Astrocyte of the hippocampus (primary cell): ENCODE measurements at regions not wholly inside any gene's neighbourhood (a gene's known extent, or its start where the extent isn't known, plus 50 kb on each side); places are given as distances from the start of the nearest gene placed in this dataset.
"Not testable (repeated sequence)": the region's sequence is repeated elsewhere in the genome, so short reads cannot be mapped to it uniquely, and the experiment has no call there.

ENCODE experiments used
- DNase-seq: peaks from one replicate; pipeline ENCODE4 v3.0.0; 2011; ENCODE audit warnings: low read depth, low spot score

DNA sequence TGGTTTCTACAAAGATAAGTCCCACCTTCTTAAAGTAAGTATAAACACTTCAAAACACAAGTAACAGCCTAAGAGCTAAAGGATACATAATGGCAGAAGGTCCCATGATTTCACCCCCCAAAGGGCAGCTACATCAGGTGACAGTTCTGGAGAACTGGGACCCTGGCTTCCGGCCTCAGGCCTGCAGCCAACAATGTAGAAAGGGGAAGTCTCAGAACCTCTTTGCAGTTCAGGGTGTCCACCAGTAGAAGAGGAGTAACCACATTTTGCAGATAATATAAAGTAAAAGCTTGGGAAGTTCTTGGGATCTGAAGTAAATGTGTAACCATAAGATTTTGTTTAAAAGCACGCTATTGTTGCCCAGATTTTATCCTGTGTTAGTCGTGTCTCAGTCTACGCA is 267.4 kb upstream of the VLDLR start:
- no peak for DNase-seq

DNA sequence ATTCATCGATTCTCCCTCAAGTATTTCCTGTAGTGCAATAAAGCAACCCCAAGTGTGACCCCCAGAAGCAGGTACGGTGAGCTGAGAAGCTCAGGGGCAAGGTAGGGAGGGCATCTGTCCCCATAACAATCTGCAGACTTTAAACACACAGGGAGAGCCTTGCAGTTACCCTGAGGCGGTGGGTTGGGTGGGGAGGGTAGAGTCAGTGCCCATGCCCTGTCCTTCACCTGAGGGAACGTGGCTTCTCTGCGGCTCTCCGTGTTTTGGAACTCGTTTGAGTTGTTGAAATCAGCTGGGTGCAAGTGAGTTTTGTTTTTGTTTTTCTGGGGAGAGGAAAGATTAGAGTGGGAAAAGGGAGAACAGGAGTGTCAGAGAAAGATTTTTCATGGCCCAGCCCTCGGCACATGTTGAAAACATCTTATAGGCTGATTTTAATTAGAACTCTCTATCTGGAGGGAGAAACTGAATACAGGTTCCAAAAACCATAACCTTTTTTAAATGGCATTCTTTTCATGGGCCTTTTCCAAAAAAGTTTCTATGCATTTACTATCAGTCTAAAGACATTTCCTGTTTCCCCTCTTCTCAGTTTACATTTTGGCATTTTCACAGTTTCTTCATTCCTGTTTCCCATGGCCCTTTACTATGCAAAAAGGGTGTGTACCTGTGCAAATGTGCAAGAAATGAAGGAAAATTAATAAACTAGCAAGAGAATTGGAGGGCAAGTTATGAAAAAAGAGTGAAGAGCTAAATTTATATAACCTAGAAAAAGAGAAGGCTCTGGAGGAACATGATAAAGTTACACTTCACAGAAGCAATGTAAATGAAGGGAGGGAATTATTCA is 266.5 kb upstream of the VLDLR start:
- no peak for DNase-seq

DNA sequence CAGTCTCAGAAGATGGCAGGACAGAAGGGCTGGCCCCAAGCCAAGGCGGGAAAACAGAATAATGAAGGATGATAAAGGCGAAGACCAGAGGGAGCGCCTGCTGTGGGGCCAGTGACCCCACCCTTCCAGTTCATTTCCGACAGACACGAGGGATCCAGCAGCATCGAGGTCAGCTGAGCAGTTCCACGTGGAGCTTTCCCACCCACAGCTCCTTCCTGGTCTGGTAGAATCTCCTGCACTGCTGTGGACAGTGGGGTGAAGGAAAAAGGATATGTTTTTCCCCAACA is 265.9 kb upstream of the VLDLR start:
- no peak for DNase-seq

DNA sequence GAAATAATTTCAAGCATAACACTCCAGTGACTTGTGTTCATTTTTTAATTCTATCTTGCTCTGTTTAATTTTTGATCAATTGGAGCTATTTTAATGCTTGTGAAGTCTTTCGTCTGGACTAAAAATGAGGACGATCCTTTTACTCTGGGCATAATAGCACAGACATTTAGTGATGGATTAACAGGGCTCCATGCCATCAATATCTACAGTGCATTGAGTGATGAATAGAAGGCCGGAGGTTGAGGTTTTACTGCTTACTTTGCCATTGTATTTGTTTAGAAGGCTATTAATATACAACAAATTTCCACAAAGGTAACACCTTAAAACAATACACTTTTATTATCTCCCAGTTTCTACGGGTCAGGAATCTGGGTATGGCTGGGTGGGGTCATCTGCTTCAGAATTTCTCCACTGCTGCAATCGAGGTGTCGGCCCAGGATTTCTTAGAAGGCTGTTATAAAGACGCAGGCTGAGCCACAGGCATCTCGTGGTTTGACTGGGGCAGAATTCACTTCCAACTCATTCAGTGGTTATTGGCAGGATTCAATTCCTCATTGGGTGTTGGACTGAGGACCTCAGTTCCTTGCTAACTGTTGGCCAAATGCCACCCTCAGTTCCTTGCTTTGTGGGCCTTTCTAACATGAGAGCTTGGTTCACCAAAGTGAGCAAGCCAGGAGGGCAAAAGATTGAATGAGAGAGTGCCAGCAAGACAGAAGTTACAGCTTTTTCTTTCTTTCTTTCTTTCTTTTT is 265.4 kb upstream of the VLDLR start:
- DNase-seq, result peak; percentile 78

DNA sequence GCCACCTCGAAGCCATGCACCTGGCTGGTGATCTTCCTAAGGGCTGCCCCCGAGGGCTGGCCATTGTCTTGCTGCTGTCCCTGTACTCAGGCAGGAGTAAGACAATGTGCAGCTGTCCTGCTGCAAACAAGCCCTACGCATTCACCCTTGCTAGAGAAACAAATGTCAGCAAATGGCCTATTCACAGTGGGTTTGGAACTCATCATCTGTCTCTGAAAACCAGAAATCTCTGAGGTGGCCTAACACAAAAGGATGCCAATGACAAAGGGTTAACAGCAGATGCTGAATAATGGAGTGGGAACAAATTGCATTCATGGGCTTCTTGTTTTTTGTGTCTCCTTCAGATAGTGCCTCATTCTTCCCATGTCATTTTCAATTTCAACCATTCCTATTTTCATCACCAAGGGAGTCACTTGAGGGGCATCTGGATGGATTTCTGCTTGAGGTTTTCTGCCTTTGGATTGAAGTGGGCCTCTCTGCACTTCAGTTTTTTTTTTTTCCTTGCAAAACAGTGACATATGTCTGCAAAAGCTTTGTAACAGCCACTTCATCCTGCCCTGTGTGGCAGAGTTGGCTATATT is 261.6 kb upstream of the VLDLR start:
- no peak for DNase-seq

DNA sequence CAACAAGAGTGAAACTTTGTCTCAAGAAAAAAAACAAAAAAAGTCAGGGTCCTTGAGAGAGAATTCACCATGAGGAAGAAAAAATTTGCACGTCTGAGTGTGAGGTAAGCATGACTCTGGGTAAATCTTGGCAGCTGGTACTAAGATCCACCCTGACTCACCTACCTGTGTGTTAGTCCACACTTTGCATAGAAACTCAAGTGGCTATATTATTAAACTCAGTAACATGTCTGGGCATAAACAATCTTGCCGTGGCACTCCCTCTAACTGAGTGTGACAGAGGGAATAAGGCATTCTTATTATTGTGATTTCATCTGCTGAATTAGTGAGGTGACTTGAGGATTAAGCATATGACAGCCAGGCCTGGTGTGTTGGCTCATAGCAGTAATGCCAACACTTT is 259.4 kb upstream of the VLDLR start:
- DNase-seq, result no peak

DNA sequence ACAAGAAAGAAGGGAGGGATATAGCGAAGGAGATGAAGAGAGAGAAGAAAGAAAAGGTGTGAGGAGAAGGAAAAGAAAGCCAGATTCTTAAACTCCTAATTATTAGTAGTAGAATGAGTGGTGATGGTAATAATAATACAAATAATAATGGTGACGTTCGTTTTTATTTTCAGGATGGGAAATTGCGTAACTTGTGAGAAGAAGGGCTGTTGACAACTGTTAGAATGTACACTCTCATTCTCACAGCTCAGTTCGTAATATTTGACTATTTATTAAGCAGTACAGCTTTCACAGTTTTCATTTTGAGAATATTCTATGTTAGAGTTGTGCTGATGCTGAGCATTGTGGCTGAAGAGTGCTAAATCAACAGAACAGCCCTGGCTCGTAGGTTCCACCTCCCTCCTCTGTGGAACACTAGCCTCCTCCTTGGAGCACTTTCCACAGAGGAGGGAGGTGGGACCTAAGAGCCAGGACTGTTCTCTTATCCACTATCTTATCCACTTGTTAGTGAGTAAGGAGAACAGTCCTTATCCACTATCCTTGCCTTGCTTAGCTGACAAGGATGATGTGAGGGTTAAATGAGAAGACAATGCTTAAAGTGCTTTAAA is 258.3 kb upstream of the VLDLR start:
- DNase-seq, result no peak

DNA sequence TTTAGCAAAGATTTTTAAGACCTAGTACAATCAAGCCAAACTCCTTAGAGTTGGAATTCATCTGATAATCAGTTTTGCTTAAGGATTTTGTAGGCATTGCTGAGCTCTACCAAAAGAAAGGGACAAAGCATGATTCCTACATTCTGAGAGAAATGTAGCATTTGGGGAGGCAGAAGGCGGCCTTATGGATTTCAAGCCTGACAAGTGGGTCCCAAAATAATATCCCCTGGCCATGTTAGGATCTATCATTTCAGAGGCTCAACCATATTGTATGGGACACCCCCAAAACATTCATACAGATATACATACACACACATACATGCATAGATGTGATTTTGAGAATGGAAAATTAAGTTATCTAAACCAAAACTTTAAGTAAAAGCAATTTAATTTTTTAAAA is 257.8 kb upstream of the VLDLR start:
- DNase-seq, result no peak

DNA sequence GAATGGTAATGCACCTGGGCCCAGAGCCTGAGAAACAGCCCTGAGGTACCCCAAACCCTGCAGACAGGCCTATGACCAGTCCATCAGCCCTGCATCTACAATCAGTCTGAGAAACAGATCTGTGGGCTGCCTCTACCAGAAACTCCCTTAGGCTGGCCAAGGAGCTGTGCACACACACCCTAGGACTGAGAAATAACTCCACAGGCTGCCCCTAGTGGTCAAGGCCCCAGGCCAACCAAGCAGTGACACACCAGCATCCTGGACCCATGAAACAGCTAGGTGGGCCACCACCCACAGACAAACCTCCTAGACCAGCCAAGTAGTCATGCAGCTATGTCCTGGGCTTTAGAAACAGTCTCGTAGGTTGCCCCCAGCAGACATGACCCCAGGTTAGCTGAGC is 253.6 kb upstream of the VLDLR start:
- no peak for DNase-seq

DNA sequence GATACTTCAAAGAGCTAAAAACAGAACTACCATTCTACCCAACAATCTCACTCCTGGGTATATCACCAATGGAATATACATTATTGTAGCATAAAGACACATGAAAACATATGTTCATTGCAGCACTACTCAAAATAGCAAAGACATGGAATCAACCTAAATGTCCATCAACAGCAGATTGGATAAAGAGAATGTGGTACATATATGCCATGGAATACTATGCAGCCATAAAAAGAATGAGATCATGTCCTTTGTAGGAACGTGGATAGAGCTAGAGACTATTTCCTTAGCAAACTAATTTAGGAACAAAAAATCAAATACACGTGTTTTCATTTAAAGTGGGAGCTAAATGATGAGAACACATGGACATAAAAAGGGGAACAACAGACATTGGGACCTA is 247.9 kb upstream of the VLDLR start:
- DNase-seq, result no peak

DNA sequence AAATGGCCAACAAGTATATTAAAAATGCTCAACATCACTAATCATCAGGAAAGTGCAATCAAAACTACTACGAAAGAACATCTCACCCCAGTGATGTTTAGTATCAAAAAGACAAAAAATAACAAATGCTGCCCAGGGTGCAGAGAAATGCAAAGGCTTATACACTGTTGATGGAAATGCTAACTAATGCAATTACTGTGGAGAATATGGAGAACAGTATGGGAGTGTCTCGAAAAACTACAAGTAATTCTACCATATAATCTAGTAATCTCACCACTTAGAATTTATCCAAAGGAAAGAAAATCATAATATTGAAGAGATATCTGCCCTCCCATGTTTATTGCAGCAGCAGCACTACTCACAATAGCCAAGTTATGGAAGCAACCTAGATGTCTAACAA is 246.5 kb upstream of the VLDLR start:
- no peak for DNase-seq

DNA sequence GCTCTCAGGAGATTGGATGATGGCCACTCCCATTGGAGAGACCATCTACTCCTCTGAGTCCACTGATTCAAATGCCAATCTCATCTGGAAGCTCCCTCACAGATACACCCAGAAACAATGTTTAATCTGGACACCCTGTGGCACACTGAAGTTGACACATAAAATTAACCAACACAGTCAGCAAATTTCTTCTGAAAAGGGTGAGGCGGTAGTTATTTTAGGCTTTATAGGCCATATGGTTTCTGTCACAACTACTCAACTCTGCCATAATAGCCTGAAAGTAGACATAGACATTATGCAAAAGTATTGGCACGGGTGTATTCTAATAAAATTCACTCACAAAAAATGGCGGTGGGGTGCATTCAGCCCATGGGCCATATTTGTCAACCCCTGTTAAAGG is 244.5 kb upstream of the VLDLR start:
- no peak for DNase-seq

DNA sequence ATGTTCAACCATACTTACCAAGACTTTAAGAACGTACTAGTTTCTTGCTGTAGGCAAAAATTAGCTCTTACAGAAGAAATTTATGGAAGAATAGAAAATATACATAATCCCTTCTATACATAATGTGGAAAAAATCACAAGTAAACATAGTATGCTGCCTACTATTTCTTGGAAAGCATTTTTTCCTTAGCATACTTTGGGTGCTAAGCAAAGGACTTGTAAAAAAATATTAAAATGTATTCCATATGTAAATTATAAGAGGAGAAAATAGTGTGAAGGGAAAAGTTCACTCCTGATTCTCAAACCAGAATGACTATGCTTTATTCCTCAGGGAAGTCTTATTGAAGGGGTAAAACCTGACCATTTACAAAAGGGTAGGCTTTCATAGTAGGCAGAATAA is 243.8 kb upstream of the VLDLR start:
- DNase-seq, result no peak

DNA sequence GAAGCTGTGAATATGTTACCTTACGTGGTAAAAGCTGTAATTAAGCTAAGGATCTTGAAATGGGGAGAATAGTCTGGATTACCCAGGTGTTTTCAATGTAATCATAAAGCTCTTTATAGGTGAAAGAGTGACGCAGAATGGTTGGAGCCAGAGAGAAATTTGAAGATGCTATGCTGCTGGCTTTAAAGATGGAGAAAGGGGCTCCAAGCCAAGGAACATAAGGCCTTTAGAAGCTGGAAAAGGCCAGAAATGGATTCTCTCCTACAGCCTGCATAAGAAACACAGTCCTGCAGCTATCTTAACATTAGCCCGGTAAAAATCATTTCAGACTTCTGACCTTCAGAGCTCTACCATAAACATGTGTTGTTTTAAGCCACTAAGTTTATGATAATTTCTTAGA is 243.3 kb upstream of the VLDLR start:
- no peak for DNase-seq

DNA sequence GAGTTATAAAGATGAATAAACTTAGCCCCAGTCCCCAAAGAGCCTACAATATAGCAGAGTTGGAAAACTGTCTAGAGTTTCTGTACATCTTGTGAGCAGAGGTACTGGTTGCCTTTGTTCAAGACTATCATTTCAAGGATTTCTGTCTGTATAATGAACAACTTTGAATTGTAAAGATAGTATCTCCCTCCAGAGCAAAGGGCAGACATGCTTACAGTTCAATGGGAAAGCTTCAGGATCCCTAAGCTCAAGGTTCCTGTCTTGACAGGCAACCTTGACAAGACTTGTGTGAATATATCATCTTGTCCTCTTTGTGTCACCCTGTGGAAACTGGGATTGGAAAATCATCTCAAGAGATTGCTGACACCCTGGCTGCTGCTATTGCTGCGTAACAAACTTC is 242.8 kb upstream of the VLDLR start:
- DNase-seq, result no peak

DNA sequence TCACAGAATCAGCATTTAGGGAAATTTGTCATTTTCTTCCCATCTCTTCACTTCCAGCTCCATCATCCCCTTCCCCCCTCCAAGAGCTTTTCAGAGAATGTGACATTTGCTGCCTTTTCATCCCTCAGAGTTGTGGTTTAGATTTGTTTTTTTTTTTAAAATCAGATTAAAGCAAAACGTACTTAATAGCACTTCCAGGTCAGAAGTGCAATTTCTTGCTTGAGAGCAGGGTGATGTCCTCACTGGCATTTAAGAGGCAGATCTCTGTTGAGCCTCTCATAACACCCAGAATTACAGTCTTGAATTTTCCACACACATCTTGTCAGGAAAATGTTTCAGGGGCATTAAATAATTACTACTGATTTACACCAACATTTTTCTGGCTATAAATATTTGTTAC is 236.8 kb upstream of the VLDLR start:
- peak; percentile 16 for DNase-seq

DNA sequence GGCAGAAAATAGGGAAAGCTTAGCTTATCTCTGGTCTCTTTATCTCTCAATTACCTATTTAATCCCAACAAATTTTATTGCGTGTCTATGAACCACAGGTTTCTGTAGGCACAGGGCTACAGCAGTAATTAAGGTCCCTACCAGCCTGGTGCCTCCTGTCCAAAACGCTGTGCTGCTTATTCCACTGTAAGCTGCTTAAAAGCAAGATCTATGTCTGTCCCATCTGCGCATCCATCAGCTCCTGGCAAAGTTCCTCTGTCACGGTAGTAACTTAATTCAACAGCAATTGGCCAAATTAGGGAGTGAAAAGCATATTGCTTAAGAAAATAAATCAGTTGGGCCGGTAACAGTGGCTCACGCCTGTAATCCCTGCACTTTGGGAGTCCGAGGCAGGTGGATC is 235.8 kb upstream of the VLDLR start:
- DNase-seq, result no peak

DNA sequence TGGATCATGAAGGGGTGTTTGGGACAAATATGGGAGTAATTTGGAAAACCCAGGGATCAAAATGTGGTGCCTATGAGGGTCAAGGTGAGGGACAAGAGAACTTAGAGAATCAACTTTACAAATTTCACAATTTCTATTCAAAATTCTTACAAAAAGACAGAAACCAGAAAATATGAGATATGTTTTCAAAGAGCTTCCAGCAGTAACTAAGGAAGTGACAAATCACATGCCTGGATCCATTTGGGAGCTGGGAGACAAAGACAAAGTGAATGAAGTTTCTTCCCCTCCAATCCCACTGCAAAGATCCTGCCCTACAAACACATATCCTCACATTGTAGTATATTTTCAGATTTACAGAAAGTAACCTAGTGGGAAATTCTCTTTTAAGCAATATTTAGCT is 235.0 kb upstream of the VLDLR start:
- no peak for DNase-seq

DNA sequence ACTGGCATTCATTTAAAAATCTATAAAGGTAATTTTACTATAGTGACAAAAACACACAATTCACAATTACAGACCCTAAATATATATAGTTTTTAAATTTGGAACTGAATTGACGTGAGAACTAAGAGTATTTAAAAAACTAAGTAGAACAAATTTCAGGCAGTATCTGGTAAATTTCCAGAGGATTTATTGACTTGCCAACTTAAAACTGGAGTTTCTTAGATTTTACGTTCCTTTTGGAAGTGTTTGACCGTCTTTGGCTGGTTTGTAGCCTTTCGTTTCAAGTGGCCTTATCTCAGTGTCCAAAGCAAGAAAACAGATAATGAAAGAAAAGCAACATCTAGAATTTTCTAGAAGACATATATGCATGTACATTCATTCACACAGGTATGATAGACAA is 234.4 kb upstream of the VLDLR start:
- no peak for DNase-seq

DNA sequence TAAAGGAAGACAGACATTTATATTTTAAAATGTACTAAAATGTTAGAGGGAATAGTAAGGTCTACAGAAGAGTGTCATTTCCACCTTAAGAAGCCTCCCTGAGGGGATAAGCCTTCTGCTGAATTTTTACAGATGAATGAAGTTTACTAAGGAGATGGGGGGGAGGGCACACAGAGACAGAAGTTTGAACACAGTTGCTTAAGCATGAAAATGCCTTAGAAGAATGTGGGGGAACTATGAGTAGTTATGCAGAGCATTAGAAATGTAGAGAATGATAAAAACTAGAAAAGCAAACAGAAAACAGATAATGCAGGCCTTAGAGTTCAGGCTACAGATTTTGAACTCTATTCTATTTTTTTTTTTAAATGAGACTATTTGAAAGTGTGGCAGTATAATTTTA is 232.2 kb upstream of the VLDLR start:
- peak; percentile 36 for DNase-seq

DNA sequence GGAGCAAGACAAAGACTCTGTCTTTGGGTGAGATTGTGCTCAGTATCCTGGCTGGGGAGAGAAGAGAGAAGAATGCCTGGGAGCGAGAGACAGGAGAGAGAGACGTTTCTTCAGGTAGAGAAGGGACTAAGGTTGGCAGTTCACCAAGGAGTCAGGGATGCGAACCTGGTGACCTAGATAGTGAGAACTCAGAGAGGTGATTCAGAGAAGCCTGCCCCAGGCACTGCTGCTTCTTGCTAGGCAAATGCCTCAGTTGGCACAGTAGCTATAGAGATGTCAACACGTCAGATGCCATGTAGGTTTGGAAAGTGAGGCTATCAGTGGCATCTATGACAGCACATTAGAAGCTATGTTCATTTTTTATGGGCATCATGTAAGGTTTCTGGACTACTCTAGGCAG is 231.6 kb upstream of the VLDLR start:
- DNase-seq, result no peak

DNA sequence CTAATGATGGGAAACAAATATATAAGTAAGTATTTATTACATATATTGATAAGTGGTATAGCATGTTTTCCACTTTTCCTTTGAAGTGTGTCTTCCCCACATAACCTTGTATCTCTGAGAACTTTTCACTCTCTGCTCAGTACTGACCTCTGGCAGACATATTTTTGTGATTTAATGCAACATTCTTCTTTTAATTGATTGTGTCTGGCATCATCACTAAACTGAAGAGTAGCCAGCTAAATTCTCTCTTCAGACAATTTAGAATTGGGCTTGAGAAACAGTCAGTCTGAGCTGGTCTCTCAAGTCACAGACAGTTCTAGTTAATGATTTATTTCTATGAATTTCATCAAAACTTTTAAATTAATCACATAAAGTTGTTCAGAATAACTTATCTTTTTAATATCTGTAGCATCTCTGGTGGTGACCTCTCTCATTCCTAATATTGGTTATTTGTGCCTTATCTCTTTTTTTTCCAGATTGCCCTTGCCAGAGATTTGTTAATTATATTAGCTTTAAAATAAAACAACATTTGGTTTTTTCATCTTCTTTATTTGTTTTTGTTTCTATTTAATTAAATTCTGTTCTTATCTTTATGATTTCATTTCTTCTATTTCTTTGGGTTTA is 230.0 kb upstream of the VLDLR start:
- not testable (repeated sequence) for DNase-seq
